Gastrocnemius medialis (tissue), 4 donors: ENCODE measurements at regions not wholly inside any gene's neighbourhood (a gene's known extent, or its start where the extent isn't known, plus 50 kb on each side); places are given as distances from the start of the nearest gene placed in this dataset.

Experiments used
- ATAC-seq, 2 donors: fragments of 150-250 bp; one replicate each; pipeline ENCODE4 v1.9.1; 2016
- DNase-seq, 2 donors: peaks; one replicate each; pipeline ENCODE4 v3.0.0-alpha.2; 2019
- H3K27ac ChIP-seq, 4 donors: fragments of 200-600 bp; sonication (generic); 1 replicate in 1 of 4; 2 replicates in 3 of 4; pipeline ENCODE4 v1.5.1; 2016 to 2018; ENCODE audit warnings: mild to moderate bottlenecking in 2 of 4, moderate library complexity in 1 of 4
- H3K27me3 ChIP-seq, 3 donors: fragments of 200-600 bp; sonication (generic) in 2 of 3; 1 replicate in 1 of 3; 2 replicates in 2 of 3; pipeline versions ENCODE4 v1.5.1 to v1.6.0; 2016 to 2019; ENCODE audit warnings: mild to moderate bottlenecking in 1 of 3, moderate library complexity in 1 of 3
- H3K36me3 ChIP-seq, 2 donors: fragments of 200-600 bp; sonication (generic) in 1 of 2; one replicate each; pipeline ENCODE4 v1.5.1; 2017 to 2018
- H3K4me1 ChIP-seq, 2 donors: fragments of 200-600 bp; sonication (generic) in 1 of 2; one replicate each; pipeline ENCODE4 v1.5.1; 2016 to 2017; ENCODE audit warnings: mild to moderate bottlenecking in 2 of 2
- H3K4me3 ChIP-seq, 4 donors: fragments of 200-600 bp; sonication (generic) in 3 of 4; 1 replicate in 1 of 4; 2 replicates in 3 of 4; pipeline ENCODE4 v1.5.1; 2016 to 2019; ENCODE audit warnings: mild to moderate bottlenecking in 2 of 4
- H3K9me3 ChIP-seq, 3 donors: fragments of 200-600 bp; sonication (generic) in 2 of 3; 1 replicate in 1 of 3; 2 replicates in 2 of 3; pipeline ENCODE4 v1.5.1; 2016 to 2019
- CTCF ChIP-seq, 5 experiments: fragments of 450-650 bp in 3 of 5; fragments of 200-600 bp in 2 of 5; sonication (generic) in 2 of 5; IDR thresholded peaks in 4 of 5; conservative IDR thresholded peaks in 1 of 5; 1 replicate in 4 of 5; 2 replicates in 1 of 5; pipeline ENCODE4 v1.5.1; 2016 to 2019; ENCODE audit warnings: antibody characterized with exemption in 5 of 5, mild to moderate bottlenecking in 3 of 5, moderate library complexity in 3 of 5
- POLR2A ChIP-seq, 2 donors: fragments of 450-650 bp; IDR thresholded peaks; one replicate each; pipeline ENCODE4 v1.6.1; 2017; ENCODE audit warnings: antibody characterized with exemption in 2 of 2, mild to moderate bottlenecking in 2 of 2, moderate library complexity in 2 of 2
- in situ Hi-C, 4 donors: fragments of 200-750 bp; cut with MboI; loops; one replicate each; pipeline versions ENCODE4 v1.15.0 to v1.8.0; 2017; ENCODE audit warnings: low sequenced_read_pairs in 4 of 4
- intact Hi-C: fragments of 100-400 bp; cut with DNase I; formaldehyde crosslinking; loops from one replicate; pipeline ENCODE4 v1.15.1; 2023; ENCODE audit warnings: low total_unique reads

- no peak overlapping the region for H3K4me3 ChIP-seq
- TF ChIP-seq POLR2A (IDR thresholded peaks at IDR 0.05): no peak
- no peak for TF ChIP-seq CTCF (IDR thresholded peaks at IDR 0.05 in 4 of 5, conservative IDR thresholded peaks at IDR 0.05 in 1 of 5)
- no peaks in the 10 kb centered on the region for H3K4me1 ChIP-seq
- no peak for DNase-seq
- no peaks in the 10 kb centered on the region for H3K27me3 ChIP-seq
- ATAC-seq: no peak
- H3K27ac ChIP-seq: no peak overlapping the region
- H3K36me3 ChIP-seq: no peaks in the 10 kb centered on the region
- in situ Hi-C loops (no loop called here), intact Hi-C loops (no loop called here)
- H3K9me3 ChIP-seq: no peaks in the 10 kb centered on the region
These were observed 284.1 kb upstream of the PDE4D start for GRCh38 chr5:60177596-60177995.

GRCh38 chr5:60173667-60174066 is 280.1 kb upstream of the PDE4D start:
- H3K4me3 ChIP-seq: no peak overlapping the region
- DNase-seq: no peak
- in situ Hi-C loops: loop anchor here in 1 of 4 donors (25.0 kb wide), 1 partner anchor 336 kb away; no protein-coding TSS in a partner anchor
- H3K4me1 ChIP-seq: no peaks in the 10 kb centered on the region
- TF ChIP-seq CTCF (IDR thresholded peaks at IDR 0.05 in 4 of 5, conservative IDR thresholded peaks at IDR 0.05 in 1 of 5): no peak
- no peak for TF ChIP-seq POLR2A (IDR thresholded peaks at IDR 0.05)
- intact Hi-C loops: no loop called here
- H3K27ac ChIP-seq: no peak overlapping the region
- H3K9me3 ChIP-seq: no peaks in the 10 kb centered on the region
- H3K36me3 ChIP-seq: no peaks in the 10 kb centered on the region
- ATAC-seq: no peak
- no peaks in the 10 kb centered on the region for H3K27me3 ChIP-seq

- ATAC-seq (no peak), DNase-seq (no peak)
- no peak overlapping the region for H3K4me3 ChIP-seq
- in situ Hi-C loops (loop anchor here in 1 of 4 donors (25.0 kb wide), 1 partner anchor 326 kb away; no protein-coding TSS in a partner anchor), intact Hi-C loops (loop anchor here (5.0 kb wide), 1 partner anchor 351 kb away; no protein-coding TSS in a partner anchor)
- no peaks in the 10 kb centered on the region for H3K27me3 ChIP-seq
- H3K9me3 ChIP-seq: no peaks in the 10 kb centered on the region
- no peaks in the 10 kb centered on the region for H3K4me1 ChIP-seq
- H3K27ac ChIP-seq: no peak overlapping the region
- TF ChIP-seq POLR2A (IDR thresholded peaks at IDR 0.05) (no peak), CTCF (IDR thresholded peaks at IDR 0.05 in 4 of 5, conservative IDR thresholded peaks at IDR 0.05 in 1 of 5) (no peak)
- no peaks in the 10 kb centered on the region for H3K36me3 ChIP-seq
These were observed 270.2 kb upstream of the PDE4D start for GRCh38 chr5:60163762-60164161.

- no peak overlapping the region for H3K4me3 ChIP-seq
- H3K27ac ChIP-seq: no peak overlapping the region
- H3K27me3 ChIP-seq: no peaks in the 10 kb centered on the region
- no peaks in the 10 kb centered on the region for H3K9me3 ChIP-seq
- ATAC-seq: no peak
- no peak for DNase-seq
- no peaks in the 10 kb centered on the region for H3K4me1 ChIP-seq
- in situ Hi-C loops: loop anchor here in 1 of 4 donors (25.0 kb wide), 1 partner anchor 325 kb away; no protein-coding TSS in a partner anchor
- no peaks in the 10 kb centered on the region for H3K36me3 ChIP-seq
- intact Hi-C loops: loop anchor here (5.0 kb wide), 1 partner anchor 350 kb away; no protein-coding TSS in a partner anchor
- TF ChIP-seq POLR2A (IDR thresholded peaks at IDR 0.05): no peak
- TF ChIP-seq CTCF (IDR thresholded peaks at IDR 0.05 in 4 of 5, conservative IDR thresholded peaks at IDR 0.05 in 1 of 5): no peak
These were observed 268.9 kb upstream of the PDE4D start for GRCh38 chr5:60162441-60162840.
